Endothelial cell of umbilical vein (primary cell): ENCODE measurements at regions not wholly inside any gene's neighbourhood (a gene's known extent, or its start where the extent isn't known, plus 50 kb on each side); places are given as distances from the start of the nearest gene placed in this dataset.

Experiments
- EZH2 ChIP-seq: IDR thresholded peaks from 2 replicates; pipeline ENCODE4 v1.6.1; 2012; ENCODE audit warnings: borderline replicate concordance, low read depth, mild to moderate bottlenecking, moderate library complexity, low read length, inconsistent platforms; ENCODE audit not compliant: severe bottlenecking
- TF ChIP-seq, protein P1 (sequence below), 2 donors: IDR thresholded peaks; 1 replicate in 1 of 2; 2 replicates in 1 of 2; pipeline ENCODE4 v1.5.1; 2011; ENCODE audit warnings: low read length in 2 of 2, mild to moderate bottlenecking in 2 of 2, moderate library complexity in 2 of 2, control low read depth in 1 of 2, inconsistent platforms in 1 of 2, low read depth in 1 of 2; ENCODE audit not compliant: insufficient read depth in 1 of 2; ENCODE audit errors: extremely low read depth in 1 of 2

DNA sequence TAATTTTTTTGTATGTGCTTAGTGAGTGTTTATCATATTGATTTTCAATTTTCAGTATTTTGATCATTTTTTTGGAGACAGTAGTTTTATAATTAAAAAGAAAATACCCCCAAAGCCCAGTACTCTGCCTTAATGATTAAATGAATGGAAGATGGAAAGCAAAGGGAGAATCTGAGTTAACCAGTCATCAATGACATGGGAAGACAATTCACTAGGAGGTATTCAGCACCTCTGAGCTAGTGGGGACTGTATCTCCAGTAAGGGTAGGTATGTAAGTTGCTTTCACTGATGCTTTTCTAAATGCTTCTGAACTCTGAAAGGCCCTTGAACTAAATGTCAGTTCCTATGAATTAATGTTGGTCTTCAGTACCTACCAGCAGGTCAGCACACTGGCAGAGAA, 590.4 kb upstream of the DPPA4 start:
- TF ChIP-seq EZH2 = no peak
- TF ChIP-seq, protein P1, sequence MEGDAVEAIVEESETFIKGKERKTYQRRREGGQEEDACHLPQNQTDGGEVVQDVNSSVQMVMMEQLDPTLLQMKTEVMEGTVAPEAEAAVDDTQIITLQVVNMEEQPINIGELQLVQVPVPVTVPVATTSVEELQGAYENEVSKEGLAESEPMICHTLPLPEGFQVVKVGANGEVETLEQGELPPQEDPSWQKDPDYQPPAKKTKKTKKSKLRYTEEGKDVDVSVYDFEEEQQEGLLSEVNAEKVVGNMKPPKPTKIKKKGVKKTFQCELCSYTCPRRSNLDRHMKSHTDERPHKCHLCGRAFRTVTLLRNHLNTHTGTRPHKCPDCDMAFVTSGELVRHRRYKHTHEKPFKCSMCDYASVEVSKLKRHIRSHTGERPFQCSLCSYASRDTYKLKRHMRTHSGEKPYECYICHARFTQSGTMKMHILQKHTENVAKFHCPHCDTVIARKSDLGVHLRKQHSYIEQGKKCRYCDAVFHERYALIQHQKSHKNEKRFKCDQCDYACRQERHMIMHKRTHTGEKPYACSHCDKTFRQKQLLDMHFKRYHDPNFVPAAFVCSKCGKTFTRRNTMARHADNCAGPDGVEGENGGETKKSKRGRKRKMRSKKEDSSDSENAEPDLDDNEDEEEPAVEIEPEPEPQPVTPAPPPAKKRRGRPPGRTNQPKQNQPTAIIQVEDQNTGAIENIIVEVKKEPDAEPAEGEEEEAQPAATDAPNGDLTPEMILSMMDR (IDR thresholded peaks at IDR 0.05; ENCODE audit: extremely low read depth in 1 of 2, insufficient read depth in 1 of 2, low read depth in 1 of 2, low read length in 2 of 2) = no peak
